Ascending aorta (tissue), 2 donors: ENCODE measurements at regions not wholly inside any gene's neighbourhood (a gene's known extent, or its start where the extent isn't known, plus 50 kb on each side); places are given as distances from the start of the nearest gene placed in this dataset.

Source experiments
- DNase-seq, 2 donors: peaks; one replicate each; pipeline ENCODE4 v3.0.0-alpha.2; 2019; ENCODE audit warnings: low spot score in 2 of 2
- H3K27ac ChIP-seq, 2 donors: fragments of 200-600 bp; sonication (generic); one replicate each; pipeline ENCODE4 v1.5.1; 2016 to 2017; ENCODE audit warnings: mild to moderate bottlenecking in 1 of 2
- H3K27me3 ChIP-seq: fragments of 200-600 bp; sonication (generic); one replicate; pipeline ENCODE4 v1.5.1; 2017
- H3K36me3 ChIP-seq, 2 donors: fragments of 200-600 bp; sonication (generic); one replicate each; pipeline ENCODE4 v1.5.1; 2016
- H3K4me1 ChIP-seq, 2 donors: fragments of 200-600 bp; sonication (generic); one replicate each; pipeline ENCODE4 v1.5.1; 2016 to 2017; ENCODE audit warnings: mild to moderate bottlenecking in 1 of 2
- H3K4me3 ChIP-seq, 2 donors: fragments of 200-600 bp; sonication (generic); one replicate each; pipeline ENCODE4 v1.5.1; 2016 to 2017; ENCODE audit warnings: mild to moderate bottlenecking in 1 of 2
- H3K9me3 ChIP-seq, 2 donors: fragments of 200-600 bp; sonication (generic); one replicate each; pipeline ENCODE4 v1.5.1; 2016
- CTCF ChIP-seq, 3 experiments: fragments of 200-600 bp in 2 of 3; fragments of 450-650 bp in 1 of 3; sonication (generic) in 2 of 3; IDR thresholded peaks; one replicate each; pipeline ENCODE4 v1.5.1; 2016 to 2019; ENCODE audit warnings: antibody characterized with exemption in 3 of 3, mild to moderate bottlenecking in 1 of 3, moderate library complexity in 1 of 3
- intact Hi-C: fragments of 100-400 bp; cut with DNase I; formaldehyde crosslinking; loops from one replicate; pipeline ENCODE4 v1.15.1; 2023

GRCh38 chr4:121479808-121480207, 99.0 kb upstream of the QRFPR start:
- intact Hi-C loops: loop anchor here (10.0 kb wide), 1 partner anchor 255 kb away; no protein-coding TSS in a partner anchor
- H3K9me3 ChIP-seq: no peaks in the 10 kb centered on the region
- no peak overlapping the region for H3K27ac ChIP-seq
- no peaks in the 10 kb centered on the region for H3K36me3 ChIP-seq
- no peak overlapping the region for H3K4me3 ChIP-seq
- H3K27me3 ChIP-seq: no peaks in the 10 kb centered on the region
- no peaks in the 10 kb centered on the region for H3K4me1 ChIP-seq
- TF ChIP-seq CTCF (IDR thresholded peaks at IDR 0.05): no peak
- DNase-seq: no peak

GRCh38 chr4:121477480-121477879, 96.7 kb upstream of the QRFPR start:
- intact Hi-C loops: no loop called here
- no peak for TF ChIP-seq CTCF (IDR thresholded peaks at IDR 0.05)
- no peaks in the 10 kb centered on the region for H3K36me3 ChIP-seq
- no peaks in the 10 kb centered on the region for H3K27me3 ChIP-seq
- H3K27ac ChIP-seq: no peak overlapping the region
- no peak for DNase-seq
- no peak overlapping the region for H3K4me3 ChIP-seq
- H3K4me1 ChIP-seq: no peaks in the 10 kb centered on the region
- H3K9me3 ChIP-seq: no peaks in the 10 kb centered on the region

- Histone ChIP-seq H3K36me3 (no peaks in the 10 kb centered on the region), H3K4me3 (no peak overlapping the region), H3K27ac (no peak overlapping the region), H3K27me3 (no peaks in the 10 kb centered on the region), H3K9me3 (no peaks in the 10 kb centered on the region), H3K4me1 (no peaks in the 10 kb centered on the region)
- DNase-seq: no peak
- no peak for TF ChIP-seq CTCF (IDR thresholded peaks at IDR 0.05)
- intact Hi-C loops: no loop called here
These were observed 96.3 kb upstream of the QRFPR start for GRCh38 chr4:121477079-121477478.

GRCh38 chr4:121472937-121473721, 92.3 kb upstream of the QRFPR start:
- no peak for TF ChIP-seq CTCF (IDR thresholded peaks at IDR 0.05)
- no peak overlapping the region for H3K4me3 ChIP-seq
- H3K27me3 ChIP-seq: no peaks in the 10 kb centered on the region
- DNase-seq: no peak
- no peak overlapping the region for H3K27ac ChIP-seq
- no peaks in the 10 kb centered on the region for H3K4me1 ChIP-seq
- intact Hi-C loops: no loop called here
- no peaks in the 10 kb centered on the region for H3K36me3 ChIP-seq
- no peaks in the 10 kb centered on the region for H3K9me3 ChIP-seq

- no peak overlapping the region for H3K4me3 ChIP-seq
- H3K27ac ChIP-seq: no peak overlapping the region
- DNase-seq: no peak
- H3K9me3 ChIP-seq: no peaks in the 10 kb centered on the region
- no peak for TF ChIP-seq CTCF (IDR thresholded peaks at IDR 0.05)
- no peaks in the 10 kb centered on the region for H3K4me1 ChIP-seq
- no peaks in the 10 kb centered on the region for H3K36me3 ChIP-seq
- no peaks in the 10 kb centered on the region for H3K27me3 ChIP-seq
- intact Hi-C loops: no loop called here
These were observed 84.0 kb upstream of the QRFPR start for GRCh38 chr4:121464854-121465253.
